C4-2B (cell line): ENCODE measurements at regions not wholly inside any gene's neighbourhood (a gene's known extent, or its start where the extent isn't known, plus 50 kb on each side); places are given as distances from the start of the nearest gene placed in this dataset.

Experiments used
- H3K27ac ChIP-seq: fragments of 450-650 bp; 2 replicates; pipeline ENCODE4 v1.5.1; 2017
- CTCF ChIP-seq: fragments of 450-650 bp; conservative IDR thresholded peaks from 2 replicates; pipeline ENCODE4 v1.5.1; 2017; ENCODE audit warnings: mild to moderate bottlenecking
- ZFX ChIP-seq: fragments of 450-650 bp; IDR thresholded peaks from 2 replicates; pipeline ENCODE4 v1.6.1; 2017

GRCh38 chr7:81433692-81434331 is 336.0 kb downstream of the HGF start:
- no peak overlapping the region for H3K27ac ChIP-seq
- no peak for TF ChIP-seq CTCF
- TF ChIP-seq ZFX, result no peak

- TF ChIP-seq ZFX (no peak), CTCF (no peak)
- H3K27ac ChIP-seq, result no peak overlapping the region
Measured at GRCh38 chr7:81433206-81433605, 336.6 kb downstream of the HGF start.

- H3K27ac ChIP-seq, result no peak overlapping the region
- TF ChIP-seq ZFX (no peak), CTCF (no peak)
Measured at GRCh38 chr7:81430761-81431160, 339.1 kb downstream of the HGF start.

- no peak overlapping the region for H3K27ac ChIP-seq
- TF ChIP-seq ZFX, result no peak
- TF ChIP-seq CTCF, result no peak
Measured at GRCh38 chr7:81430150-81430549, 339.7 kb downstream of the HGF start.

- H3K27ac ChIP-seq, result no peak overlapping the region
- TF ChIP-seq CTCF, result no peak
- no peak for TF ChIP-seq ZFX
Measured at GRCh38 chr7:81427461-81427860, 342.4 kb downstream of the HGF start.

GRCh38 chr7:81420526-81421226 is 349.2 kb downstream of the HGF start:
- no peak for TF ChIP-seq CTCF
- TF ChIP-seq ZFX, result no peak
- H3K27ac ChIP-seq, result no peak overlapping the region

- no peak overlapping the region for H3K27ac ChIP-seq
- TF ChIP-seq ZFX (no peak), CTCF (no peak)
Measured at GRCh38 chr7:81419731-81420130, 350.1 kb downstream of the HGF start.
